SK-N-SH treated with all-trans-retinoic acid at 6 μM for 48 hours (cell line): ENCODE measurements at regions not wholly inside any gene's neighbourhood (a gene's known extent, or its start where the extent isn't known, plus 50 kb on each side); places are given as distances from the start of the nearest gene placed in this dataset.
"Not testable (repeated sequence)": the region's sequence is repeated elsewhere in the genome, so short reads cannot be mapped to it uniquely, and the experiment has no call there.

Experiments used
- ARNTL ChIP-seq: fragments of 450-650 bp; formaldehyde crosslinking; IDR thresholded peaks from 2 replicates; pipeline ENCODE4 v1.5.0; 2020; ENCODE audit warnings: low read depth, mild to moderate bottlenecking, moderate library complexity, borderline replicate concordance
- BACH2 ChIP-seq: fragments of 250-450 bp; sonication (Bioruptor Pico); IDR thresholded peaks from 2 replicates; pipeline ENCODE4 v1.9.0; 2021; ENCODE audit warnings: mild to moderate bottlenecking, borderline replicate concordance
- CREB5 ChIP-seq: fragments of 250-450 bp; sonication (Bioruptor Pico); IDR thresholded peaks from 2 replicates; pipeline ENCODE4 v1.5.1; 2020; ENCODE audit warnings: low read depth, mild to moderate bottlenecking, moderate library complexity
- GLIS3 ChIP-seq: fragments of 250-450 bp; sonication (Bioruptor Pico); IDR thresholded peaks from 2 replicates; pipeline ENCODE4 v1.5.0; 2020; ENCODE audit warnings: mild to moderate bottlenecking, moderate library complexity
- ISL1 ChIP-seq: fragments of 250-450 bp; sonication (Bioruptor Pico); IDR thresholded peaks from 2 replicates; pipeline ENCODE4 v2.1.2; 2022; ENCODE audit warnings: mild to moderate bottlenecking, moderate library complexity
- PATZ1 ChIP-seq: fragments of 250-450 bp; sonication (Bioruptor Pico); IDR thresholded peaks from 2 replicates; pipeline ENCODE4 v1.8.0; 2020; ENCODE audit warnings: mild to moderate bottlenecking, moderate library complexity, borderline replicate concordance
- POU6F1 ChIP-seq: fragments of 250-450 bp; sonication (Bioruptor Pico); IDR thresholded peaks from 2 replicates; pipeline ENCODE4 v1.8.0; 2021; ENCODE audit warnings: low read depth, mild to moderate bottlenecking, moderate library complexity, borderline replicate concordance
- PPARA ChIP-seq: fragments of 250-450 bp; sonication (Bioruptor Pico); IDR thresholded peaks from 2 replicates; pipeline ENCODE4 v1.5.0; 2020; ENCODE audit warnings: mild to moderate bottlenecking, borderline replicate concordance
- RARB ChIP-seq: fragments of 250-450 bp; sonication (Bioruptor Pico); IDR thresholded peaks from 2 replicates; pipeline ENCODE4 v1.8.0; 2021; ENCODE audit warnings: mild to moderate bottlenecking, moderate library complexity
- TOX ChIP-seq: fragments of 250-450 bp; sonication (Bioruptor Pico); IDR thresholded peaks from 2 replicates; pipeline ENCODE4 v1.8.0; 2021; ENCODE audit warnings: mild to moderate bottlenecking, moderate library complexity, borderline replicate concordance
- ZC3H10 ChIP-seq: fragments of 250-450 bp; sonication (Bioruptor Pico); IDR thresholded peaks from 2 replicates; pipeline ENCODE4 v1.5.1; 2021; ENCODE audit warnings: mild to moderate bottlenecking, moderate library complexity
- ZFP3 ChIP-seq: fragments of 250-450 bp; sonication (Bioruptor Pico); IDR thresholded peaks from 2 replicates; pipeline ENCODE4 v1.5.0; 2020; ENCODE audit warnings: mild to moderate bottlenecking, moderate library complexity

- TF ChIP-seq POU6F1 (CRISPR knock-in tag); CREB5 (CRISPR knock-in tag); GLIS3 (CRISPR knock-in tag); RARB (CRISPR knock-in tag); ARNTL; ZC3H10; PATZ1; PPARA (CRISPR knock-in tag); TOX (CRISPR knock-in tag); ISL1 (CRISPR knock-in tag); BACH2; ZFP3: not testable (repeated sequence)
These were observed 77.5 kb upstream of the ZNG1F start for GRCh38 chr9:41266602-41267001.
